ENCODE measurements at regions not wholly inside any gene's neighbourhood (a gene's known extent, or its start where the extent isn't known, plus 50 kb on each side); places are given as distances from the start of the nearest gene placed in this dataset.

DNA sequence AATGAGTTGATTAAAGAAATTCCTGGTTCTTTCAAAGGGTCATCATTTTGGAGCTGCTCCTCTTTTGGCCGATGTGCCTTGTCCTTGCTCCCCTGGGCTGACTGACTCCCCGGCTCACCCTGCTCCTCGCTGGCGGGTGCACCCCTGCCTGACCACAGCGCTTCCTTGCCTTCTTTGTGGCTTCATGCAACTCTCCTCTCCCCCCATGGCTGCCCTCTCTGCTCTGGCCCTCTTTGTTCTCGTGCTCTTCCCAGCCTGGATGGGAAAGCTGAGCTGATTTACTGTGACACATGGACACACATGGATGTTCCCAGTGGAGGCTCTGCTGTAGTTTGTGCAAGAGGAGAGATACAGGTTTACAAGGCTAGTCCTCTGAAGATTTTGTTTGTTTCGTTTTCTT, 234.6 kb downstream of the HAUS1 start:
- no peak for DNase-seq (ENCODE audit: low spot score)
- TF ChIP-seq JUND (IDR thresholded peaks at IDR 0.05) (no peak), GABPA (IDR thresholded peaks at IDR 0.05 in 1 of 2, conservative IDR thresholded peaks at IDR 0.05 in 1 of 2) (no peak), FOXA2 (IDR thresholded peaks at IDR 0.05) (no peak), EGR1 (IDR thresholded peaks at IDR 0.05; ENCODE audit: low read depth in 2 of 2) (no peak), MAX (IDR thresholded peaks at IDR 0.05) (no peak), YY1 (IDR thresholded peaks at IDR 0.05) (no peak), REST (IDR thresholded peaks at IDR 0.05) (no peak), HNF4A (conservative IDR thresholded peaks at IDR 0.05) (no peak), NR2F2 (IDR thresholded peaks at IDR 0.05) (no peak), TAF1 (conservative IDR thresholded peaks at IDR 0.05) (no peak), RXRA (IDR thresholded peaks at IDR 0.05) (no peak), HNF4G (IDR thresholded peaks at IDR 0.05) (no peak), FOXA1 (IDR thresholded peaks at IDR 0.05) (no peak), SP1 (IDR thresholded peaks at IDR 0.05) (no peak)
- TF ChIP-seq, protein P1, sequence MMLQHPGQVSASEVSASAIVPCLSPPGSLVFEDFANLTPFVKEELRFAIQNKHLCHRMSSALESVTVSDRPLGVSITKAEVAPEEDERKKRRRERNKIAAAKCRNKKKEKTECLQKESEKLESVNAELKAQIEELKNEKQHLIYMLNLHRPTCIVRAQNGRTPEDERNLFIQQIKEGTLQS (IDR thresholded peaks at IDR 0.05) = no peak
- TF ChIP-seq, protein P2, sequence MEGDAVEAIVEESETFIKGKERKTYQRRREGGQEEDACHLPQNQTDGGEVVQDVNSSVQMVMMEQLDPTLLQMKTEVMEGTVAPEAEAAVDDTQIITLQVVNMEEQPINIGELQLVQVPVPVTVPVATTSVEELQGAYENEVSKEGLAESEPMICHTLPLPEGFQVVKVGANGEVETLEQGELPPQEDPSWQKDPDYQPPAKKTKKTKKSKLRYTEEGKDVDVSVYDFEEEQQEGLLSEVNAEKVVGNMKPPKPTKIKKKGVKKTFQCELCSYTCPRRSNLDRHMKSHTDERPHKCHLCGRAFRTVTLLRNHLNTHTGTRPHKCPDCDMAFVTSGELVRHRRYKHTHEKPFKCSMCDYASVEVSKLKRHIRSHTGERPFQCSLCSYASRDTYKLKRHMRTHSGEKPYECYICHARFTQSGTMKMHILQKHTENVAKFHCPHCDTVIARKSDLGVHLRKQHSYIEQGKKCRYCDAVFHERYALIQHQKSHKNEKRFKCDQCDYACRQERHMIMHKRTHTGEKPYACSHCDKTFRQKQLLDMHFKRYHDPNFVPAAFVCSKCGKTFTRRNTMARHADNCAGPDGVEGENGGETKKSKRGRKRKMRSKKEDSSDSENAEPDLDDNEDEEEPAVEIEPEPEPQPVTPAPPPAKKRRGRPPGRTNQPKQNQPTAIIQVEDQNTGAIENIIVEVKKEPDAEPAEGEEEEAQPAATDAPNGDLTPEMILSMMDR (IDR thresholded peaks at IDR 0.05; ENCODE audit: low read depth, low read length, missing input control) = no peak
- H3K4me1 ChIP-seq (ENCODE audit: control insufficient read depth in 4 of 4, insufficient read depth in 4 of 4, low read length in 3 of 4) = peaks cover 5 to 67% (median 46%) of the 10 kb centered on the region in 4 donors

GRCh38 chr18:46340716-46341115, 236.5 kb downstream of the HAUS1 start:
- H3K4me1 ChIP-seq (ENCODE audit: control insufficient read depth in 4 of 4, insufficient read depth in 4 of 4, low read length in 3 of 4) = peaks cover 5 to 65% (median 43%) of the 10 kb centered on the region in 4 donors
- H3K4me3 ChIP-seq (ENCODE audit: low read depth in 1 of 3, low read length in 3 of 3) = no peak overlapping the region
- no peak overlapping the region for H3K9ac ChIP-seq (ENCODE audit: low read depth in 1 of 2, low read length in 2 of 2)
- 65% methylated on average over 7 of the region's 7 CpGs for WGBS
- H3K27me3 ChIP-seq (ENCODE audit: control insufficient read depth in 4 of 4, insufficient read depth in 4 of 4, low read length in 3 of 4) = no peaks in the 10 kb centered on the region
- H3K27ac ChIP-seq (ENCODE audit: low read depth in 1 of 2, low read length in 2 of 2) = no peak overlapping the region
- H3K9me3 ChIP-seq (ENCODE audit: control insufficient read depth in 4 of 4, low read length in 3 of 4) = no peaks in the 10 kb centered on the region
- DNase-seq (ENCODE audit: low spot score) = no peak
- H3K36me3 ChIP-seq (ENCODE audit: control insufficient read depth in 4 of 4, insufficient read depth in 3 of 4, low read depth in 1 of 4, low read length in 3 of 4) = no peaks in the 10 kb centered on the region
- TF ChIP-seq REST (IDR thresholded peaks at IDR 0.05) (no peak), MAX (IDR thresholded peaks at IDR 0.05) (no peak), RXRA (IDR thresholded peaks at IDR 0.05) (peak in 1 of 2 donors; percentile 66), HNF4A (conservative IDR thresholded peaks at IDR 0.05) (peak in 1 of 2 donors; percentile 28), FOXA1 (IDR thresholded peaks at IDR 0.05) (no peak)
- TF ChIP-seq, protein P2 (IDR thresholded peaks at IDR 0.05; ENCODE audit: low read depth, low read length, missing input control) = no peak

More for the DNA sequence above, 234.6 kb downstream of the HAUS1 start:
- H3K4me3 ChIP-seq (ENCODE audit: low read depth in 1 of 3, low read length in 3 of 3) = no peak overlapping the region
- no peak overlapping the region for H3K27ac ChIP-seq (ENCODE audit: low read depth in 1 of 2, low read length in 2 of 2)
- 83% methylated on average over 7 of the region's 7 CpGs for WGBS
- no peaks in the 10 kb centered on the region for H3K36me3 ChIP-seq (ENCODE audit: control insufficient read depth in 4 of 4, insufficient read depth in 3 of 4, low read depth in 1 of 4, low read length in 3 of 4)
- H3K9me3 ChIP-seq (ENCODE audit: control insufficient read depth in 4 of 4, low read length in 3 of 4) = no peaks in the 10 kb centered on the region
- H3K27me3 ChIP-seq (ENCODE audit: control insufficient read depth in 4 of 4, insufficient read depth in 4 of 4, low read length in 3 of 4) = no peaks in the 10 kb centered on the region
- H3K9ac ChIP-seq (ENCODE audit: low read depth in 1 of 2, low read length in 2 of 2) = no peak overlapping the region

Data from liver (tissue), 8 donors.